ENCODE measurements at regions not wholly inside any gene's neighbourhood (a gene's known extent, or its start where the extent isn't known, plus 50 kb on each side); places are given as distances from the start of the nearest gene placed in this dataset.

GRCh38 chr5:122523776-122524175 is 211.7 kb downstream of the SNCAIP start:
- no peak for TF ChIP-seq CTCF (IDR thresholded peaks at IDR 0.05)
- TF ChIP-seq POLR2A (IDR thresholded peaks at IDR 0.05): no peak

Measured in Peyer's patch (tissue), 4 donors.